Mucosa of stomach (tissue), 1 donor: ENCODE measurements at regions not wholly inside any gene's neighbourhood (a gene's known extent, or its start where the extent isn't known, plus 50 kb on each side); places are given as distances from the start of the nearest gene placed in this dataset.

ENCODE experiments used
- H3K27me3 ChIP-seq: one replicate; pipeline ENCODE4 v1.7.0; 2013; ENCODE audit warnings: mild to moderate bottlenecking, low read length; ENCODE audit not compliant: control insufficient read depth, insufficient read depth
- H3K36me3 ChIP-seq: one replicate; pipeline ENCODE4 v1.7.0; 2013; ENCODE audit warnings: low read length; ENCODE audit not compliant: control insufficient read depth, insufficient read depth
- H3K4me1 ChIP-seq: one replicate; pipeline ENCODE4 v1.7.0; 2013; ENCODE audit warnings: mild to moderate bottlenecking, low read length; ENCODE audit not compliant: control insufficient read depth, insufficient read depth
- H3K4me3 ChIP-seq: one replicate; pipeline ENCODE4 v1.7.0; 2013; ENCODE audit warnings: low read length
- H3K9ac ChIP-seq: one replicate; pipeline ENCODE4 v1.7.0; 2013; ENCODE audit warnings: mild to moderate bottlenecking, low read length, moderate library complexity
- H3K9me3 ChIP-seq: one replicate; pipeline ENCODE4 v1.7.0; 2013; ENCODE audit warnings: mild to moderate bottlenecking, low read length, moderate library complexity; ENCODE audit not compliant: control insufficient read depth
- donor health status: Pancreatic carcinoma.

- Histone ChIP-seq H3K4me1 (peaks cover 15% of the 10 kb centered on the region), H3K36me3 (no peaks in the 10 kb centered on the region)
Observed at GRCh38 chr5:160906090-160906489, 54.1 kb upstream of the ATP10B start.

GRCh38 chr5:160905285-160905684 lies 53.3 kb upstream of the ATP10B start:
- Histone ChIP-seq H3K4me3 (no peak overlapping the region), H3K27me3 (no peaks in the 10 kb centered on the region), H3K9me3 (no peaks in the 10 kb centered on the region)

More at GRCh38 chr5:160906090-160906489, 54.1 kb upstream of the ATP10B start:
- H3K4me3 ChIP-seq, result no peak overlapping the region
- H3K9me3 ChIP-seq, result no peaks in the 10 kb centered on the region
- no peaks in the 10 kb centered on the region for H3K27me3 ChIP-seq
- no peak overlapping the region for H3K9ac ChIP-seq

GRCh38 chr5:160904591-160904990 lies 52.6 kb upstream of the ATP10B start:
- Histone ChIP-seq H3K9ac (no peak overlapping the region), H3K4me1 (peaks cover 15% of the 10 kb centered on the region), H3K4me3 (no peak overlapping the region), H3K9me3 (no peaks in the 10 kb centered on the region), H3K36me3 (no peaks in the 10 kb centered on the region), H3K27me3 (no peaks in the 10 kb centered on the region)

More at GRCh38 chr5:160905285-160905684, 53.3 kb upstream of the ATP10B start:
- H3K9ac ChIP-seq, result no peak overlapping the region
- no peaks in the 10 kb centered on the region for H3K36me3 ChIP-seq
- H3K4me1 ChIP-seq, result peaks cover 15% of the 10 kb centered on the region

GRCh38 chr5:160903551-160903950 lies 51.5 kb upstream of the ATP10B start:
- Histone ChIP-seq H3K9ac (no peak overlapping the region), H3K9me3 (no peaks in the 10 kb centered on the region), H3K4me3 (no peak overlapping the region), H3K36me3 (no peaks in the 10 kb centered on the region), H3K27me3 (no peaks in the 10 kb centered on the region), H3K4me1 (peaks cover 15% of the 10 kb centered on the region)

- H3K4me1 ChIP-seq, result peaks cover 15% of the 10 kb centered on the region
- no peaks in the 10 kb centered on the region for H3K36me3 ChIP-seq
- no peaks in the 10 kb centered on the region for H3K9me3 ChIP-seq
- H3K4me3 ChIP-seq, result no peak overlapping the region
- H3K27me3 ChIP-seq, result no peaks in the 10 kb centered on the region
- H3K9ac ChIP-seq, result no peak overlapping the region
Observed at GRCh38 chr5:160903076-160903475, 51.1 kb upstream of the ATP10B start.
